ENCODE measurements at regions not wholly inside any gene's neighbourhood (a gene's known extent, or its start where the extent isn't known, plus 50 kb on each side); places are given as distances from the start of the nearest gene placed in this dataset.
A peak's percentile ranks its signal among the peaks of the same experiment; 100 is the strongest.

DNA sequence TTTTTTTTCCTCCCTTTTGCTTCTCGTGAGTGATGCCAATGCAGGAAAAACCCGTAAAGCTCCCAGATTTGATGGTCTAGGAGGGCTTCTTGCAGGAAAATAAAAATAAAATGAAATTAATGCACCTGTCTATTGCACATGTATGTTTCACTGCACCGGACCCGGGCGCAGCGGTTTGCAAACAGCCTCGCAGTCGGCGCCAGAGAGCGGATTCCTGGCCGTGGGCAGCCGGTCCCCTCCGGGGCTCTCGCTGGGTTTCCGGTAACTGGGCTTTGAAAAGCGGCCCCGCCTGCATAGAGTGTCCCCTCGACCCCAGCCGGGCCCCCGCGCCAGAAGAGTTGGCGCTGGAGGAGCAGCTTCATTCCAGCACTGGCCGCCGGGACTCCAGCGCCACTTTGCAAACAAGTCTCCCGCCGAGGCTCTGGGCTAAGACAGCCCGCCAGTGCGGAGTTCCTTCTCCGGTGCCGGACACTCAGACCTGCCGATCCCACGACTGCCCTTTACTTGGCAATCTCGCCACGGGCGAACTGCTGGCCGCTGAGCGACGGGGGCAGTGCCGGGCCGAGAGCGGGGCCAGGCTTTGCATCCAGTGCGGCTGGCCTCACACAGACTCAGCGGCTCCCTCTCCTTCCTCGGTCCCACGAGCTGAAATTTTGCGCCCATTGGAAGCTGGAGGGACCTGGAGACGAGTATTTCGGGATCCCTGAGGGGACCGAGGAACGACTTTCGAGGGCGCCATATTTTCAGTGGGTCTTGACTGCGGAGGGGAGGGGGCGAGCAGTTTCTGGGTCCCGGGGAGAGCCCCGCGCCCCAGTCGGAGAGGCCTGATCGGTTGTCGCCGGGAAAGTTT is 225.9 kb upstream of the C2CD4B start:
- CTCF ChIA-PET, result interaction anchor here (0.6 kb wide), 1 partner anchor 354 kb away, joined by 3 read pairs; no protein-coding TSS in a partner anchor
- intact Hi-C loops (cut with micrococcal nuclease), result no loop called here

More for the DNA sequence above, 225.9 kb upstream of the C2CD4B start:
- no peaks in the 10 kb centered on the region for H3K36me3 ChIP-seq (replicated peaks in 1 of 2; ENCODE audit: control extremely low read depth in 1 of 2, control insufficient read depth in 1 of 2, extremely low read depth in 1 of 2, insufficient read depth in 2 of 2, low read length in 1 of 2)
- H3K27ac ChIP-seq (ENCODE audit: low read length in 2 of 2), result no peak overlapping the region
- Mint-ChIP-seq H3K27me3 (peaks cover 33% of the 10 kb centered on the region), H3K27ac (peak overlapping the region; percentile 59), H3K4me1 (peaks cover 20% of the 10 kb centered on the region), H3K9me3 (ENCODE audit: insufficient read depth) (no peaks in the 10 kb centered on the region), H3K4me3 (peak overlapping the region; percentile 94)
- no peaks in the 10 kb centered on the region for H4K20me1 ChIP-seq (ENCODE audit: control insufficient read depth, insufficient read depth, low read length, poor library complexity, severe bottlenecking)
- peaks cover 0 to 20% (median 12%) of the 10 kb centered on the region in 4 experiments for H3K27me3 ChIP-seq (replicated peaks in 1 of 4; ENCODE audit: control extremely low read depth in 1 of 4, control insufficient read depth in 3 of 4, insufficient read depth in 4 of 4, low read length in 3 of 4)
- H2AFZ ChIP-seq (ENCODE audit: insufficient read depth, low read depth, low read length, poor library complexity, severe bottlenecking), result peak overlapping the region; percentile 87
- peak overlapping the region; percentile 95 for H3K4me2 ChIP-seq (replicated peaks; ENCODE audit: low read depth, low read length, poor library complexity, severe bottlenecking)
- WGBS (ENCODE audit: insufficient coverage), result under 1% methylated on average over 58 of the region's 62 CpGs
- peak; percentile 40 for DNase-seq
- no peaks in the 10 kb centered on the region for H3K79me2 ChIP-seq (ENCODE audit: control insufficient read depth, insufficient read depth, low read length)
- POLR2A ChIA-PET, result no interaction called here
- ATAC-seq (ENCODE audit: low read depth), result no peak
- H3K9me3 ChIP-seq (ENCODE audit: control extremely low read depth in 1 of 3, control insufficient read depth in 2 of 3, insufficient read depth in 1 of 3, low read length in 2 of 3), result no peaks in the 10 kb centered on the region
- peak overlapping the region; percentile 69 for H3K9ac ChIP-seq (ENCODE audit: low read length)
- TF ChIP-seq EZH2 (IDR thresholded peaks at IDR 0.05; ENCODE audit: borderline replicate concordance, insufficient read depth, low read depth, low read length, poor library complexity, severe bottlenecking), result no peak
- TF ChIP-seq, protein P1, sequence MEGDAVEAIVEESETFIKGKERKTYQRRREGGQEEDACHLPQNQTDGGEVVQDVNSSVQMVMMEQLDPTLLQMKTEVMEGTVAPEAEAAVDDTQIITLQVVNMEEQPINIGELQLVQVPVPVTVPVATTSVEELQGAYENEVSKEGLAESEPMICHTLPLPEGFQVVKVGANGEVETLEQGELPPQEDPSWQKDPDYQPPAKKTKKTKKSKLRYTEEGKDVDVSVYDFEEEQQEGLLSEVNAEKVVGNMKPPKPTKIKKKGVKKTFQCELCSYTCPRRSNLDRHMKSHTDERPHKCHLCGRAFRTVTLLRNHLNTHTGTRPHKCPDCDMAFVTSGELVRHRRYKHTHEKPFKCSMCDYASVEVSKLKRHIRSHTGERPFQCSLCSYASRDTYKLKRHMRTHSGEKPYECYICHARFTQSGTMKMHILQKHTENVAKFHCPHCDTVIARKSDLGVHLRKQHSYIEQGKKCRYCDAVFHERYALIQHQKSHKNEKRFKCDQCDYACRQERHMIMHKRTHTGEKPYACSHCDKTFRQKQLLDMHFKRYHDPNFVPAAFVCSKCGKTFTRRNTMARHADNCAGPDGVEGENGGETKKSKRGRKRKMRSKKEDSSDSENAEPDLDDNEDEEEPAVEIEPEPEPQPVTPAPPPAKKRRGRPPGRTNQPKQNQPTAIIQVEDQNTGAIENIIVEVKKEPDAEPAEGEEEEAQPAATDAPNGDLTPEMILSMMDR (IDR thresholded peaks at IDR 0.05), result no peak
- H3K4me1 ChIP-seq (ENCODE audit: control insufficient read depth in 2 of 2, insufficient read depth in 2 of 2, low read length in 2 of 2), result peaks cover 8 to 22% of the 10 kb centered on the region in 2 donors
- peak overlapping the region; percentile 68 to 98 (median 79) for H3K4me3 ChIP-seq (ENCODE audit: control extremely low read depth in 1 of 5, extremely low read depth in 1 of 5, insufficient read depth in 1 of 5, low read depth in 2 of 5, low read length in 4 of 5)

Measured in B cell (primary cell).